ENCODE measurements at regions not wholly inside any gene's neighbourhood (a gene's known extent, or its start where the extent isn't known, plus 50 kb on each side); places are given as distances from the start of the nearest gene placed in this dataset.

GRCh38 chr11:58782066-58782465 lies 50.3 kb upstream of the GLYAT start:
- WGBS, 2 experiments (ENCODE audit: low coverage in 1 of 2, low lambda C conversion rate in 2 of 2, missing lambda C conversion rate in 2 of 2) = 16 to 22% methylated on average over 1 of the region's 1 CpG
- Histone ChIP-seq H2AFZ (no peak overlapping the region), H3K27me3 (replicated peaks; ENCODE audit: insufficient read depth) (0 out of 2 replicates have a peak, but pooled peaks cover 4% of the 10 kb centered on the region), H3K9me2 (ENCODE audit: insufficient read depth) (no peaks in the 10 kb centered on the region), H3K4me2 (ENCODE audit: unreplicated experiment) (no peak overlapping the region), H3K4me3 (no peak overlapping the region), H3K79me2 (ENCODE audit: insufficient read depth) (no peaks in the 10 kb centered on the region), H3K36me3 (ENCODE audit: low read depth) (no peaks in the 10 kb centered on the region), H3K9ac (no peak overlapping the region), H3F3A (ENCODE audit: insufficient read depth) (no peaks in the 10 kb centered on the region), H3K27ac (no peak overlapping the region), H4K20me1 (ENCODE audit: insufficient read depth) (no peaks in the 10 kb centered on the region), H3K4me1 (ENCODE audit: insufficient read depth) (0 out of 2 replicates have a peak, but pooled peaks cover 7% of the 10 kb centered on the region), H3K9me3 (ENCODE audit: low read depth) (no peaks in the 10 kb centered on the region)
- TF ChIP-seq EZH2 (IDR thresholded peaks at IDR 0.05; ENCODE audit: insufficient read depth, poor library complexity, severe bottlenecking) (no peak), EZH2phosphoT487 (IDR thresholded peaks at IDR 0.05; ENCODE audit: insufficient read depth, low read depth) (no peak)
- in situ Hi-C loops (cut with MboI) = loop anchor here (10.0 kb wide), 1 partner anchor 127 kb away; no protein-coding TSS in a partner anchor
- DNase-seq = no peak
